GM10266 (cell line): ENCODE measurements at regions not wholly inside any gene's neighbourhood (a gene's known extent, or its start where the extent isn't known, plus 50 kb on each side); places are given as distances from the start of the nearest gene placed in this dataset.

ENCODE experiments used
- DNase-seq: peaks from one replicate; pipeline ENCODE4 v3.0.0; 2012; ENCODE audit errors: extremely low spot score
- CTCF ChIP-seq: IDR thresholded peaks from 2 replicates; pipeline ENCODE4 v1.5.1; 2012; ENCODE audit warnings: mild to moderate bottlenecking, low read depth; ENCODE audit not compliant: control insufficient read depth, insufficient read depth; ENCODE audit errors: missing control alignments

- DNase-seq: no peak
- no peak for TF ChIP-seq CTCF
Observed at GRCh38 chr2:16861530-16861929, 195.9 kb upstream of the CYRIA start.

GRCh38 chr2:16861111-16861510, 195.5 kb upstream of the CYRIA start:
- no peak for TF ChIP-seq CTCF
- no peak for DNase-seq

- no peak for DNase-seq
- no peak for TF ChIP-seq CTCF
Observed at GRCh38 chr2:16860627-16861026, 195.0 kb upstream of the CYRIA start.

- no peak for DNase-seq
- TF ChIP-seq CTCF: no peak
Observed at GRCh38 chr2:16855183-16855582, 189.5 kb upstream of the CYRIA start.

GRCh38 chr2:16853088-16853487, 187.5 kb upstream of the CYRIA start:
- DNase-seq: no peak
- no peak for TF ChIP-seq CTCF

GRCh38 chr2:16852651-16853050, 187.0 kb upstream of the CYRIA start:
- TF ChIP-seq CTCF: no peak
- DNase-seq: no peak

GRCh38 chr2:16851126-16851525, 185.5 kb upstream of the CYRIA start:
- no peak for DNase-seq
- TF ChIP-seq CTCF: no peak
